H1 (cell line): ENCODE measurements at regions not wholly inside any gene's neighbourhood (a gene's known extent, or its start where the extent isn't known, plus 50 kb on each side); places are given as distances from the start of the nearest gene placed in this dataset.

Experiments
- CTCF ChIP-seq, 3 experiments: IDR thresholded peaks; 1 replicate in 2 of 3; 2 replicates in 1 of 3; pipeline versions ENCODE4 v1.5.1 to v1.6.1; 2011; ENCODE audit warnings: low read length in 3 of 3, mild to moderate bottlenecking in 3 of 3, inconsistent platforms in 2 of 3, low read depth in 1 of 3, moderate library complexity in 1 of 3; ENCODE audit not compliant: insufficient read depth in 1 of 3; ENCODE audit errors: control extremely low read depth in 1 of 3
- EGR1 ChIP-seq: IDR thresholded peaks from 2 replicates; pipeline ENCODE4 v1.6.1; 2011; ENCODE audit warnings: low read depth, low read length, borderline replicate concordance
- EZH2 ChIP-seq: fragments of 200-600 bp; sonication (generic); IDR thresholded peaks from 2 replicates; pipeline ENCODE4 v1.7.1; 2012; ENCODE audit warnings: low read depth, mild to moderate bottlenecking, moderate library complexity, low read length, inconsistent platforms; ENCODE audit not compliant: severe bottlenecking
- PHF8 ChIP-seq: fragments of 200-600 bp; sonication (generic); conservative IDR thresholded peaks from 2 replicates; pipeline ENCODE4 v1.7.1; 2012; ENCODE audit warnings: low read depth, mild to moderate bottlenecking, inconsistent platforms, low read length, moderate library complexity

DNA sequence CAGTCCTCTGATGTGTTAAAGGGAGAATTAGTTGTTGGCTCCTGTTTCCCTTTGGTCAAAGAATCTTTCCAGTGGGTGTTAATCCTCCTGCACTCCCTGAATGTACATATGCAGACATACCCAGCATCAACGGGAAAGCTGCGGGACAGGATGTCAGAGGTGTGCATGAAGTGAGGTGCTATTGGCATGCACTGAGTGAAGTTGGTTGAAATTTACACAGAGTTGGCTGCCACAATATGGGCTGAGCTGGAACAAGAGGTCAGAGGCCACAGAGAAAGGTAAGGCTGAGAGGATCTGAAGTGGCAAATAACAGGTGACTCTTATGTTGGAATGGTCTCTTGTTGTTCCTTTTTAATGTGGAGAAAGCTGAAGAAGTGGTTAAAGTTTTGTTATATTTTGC, 82.7 kb upstream of the AKIRIN2 start:
- TF ChIP-seq PHF8, result no peak
- no peak for TF ChIP-seq EZH2
- TF ChIP-seq CTCF (IDR thresholded peaks at IDR 0.05; ENCODE audit: control extremely low read depth in 1 of 3, insufficient read depth in 1 of 3, low read depth in 1 of 3, low read length in 3 of 3), result no peak
- no peak for TF ChIP-seq EGR1
